ENCODE measurements at regions not wholly inside any gene's neighbourhood (a gene's known extent, or its start where the extent isn't known, plus 50 kb on each side); places are given as distances from the start of the nearest gene placed in this dataset.
"Not testable (repeated sequence)": the region's sequence is repeated elsewhere in the genome, so short reads cannot be mapped to it uniquely, and the experiment has no call there.

- ATAC-seq, result no peak
- intact Hi-C loops (cut with DNase I), result no loop called here
- DNase-seq (ENCODE audit: missing footprints), result no peak
These were observed 196.9 kb downstream of the DMRTA1 start for GRCh38 chr9:22643541-22643940.

- DNase-seq (ENCODE audit: missing footprints), result no peak
- no peak for ATAC-seq
- intact Hi-C loops (cut with DNase I), result no loop called here
These were observed 199.3 kb downstream of the DMRTA1 start for GRCh38 chr9:22645893-22646292.

- ATAC-seq (peak; percentile 52), DNase-seq (ENCODE audit: missing footprints) (no peak)
- intact Hi-C loops (cut with DNase I), result no loop called here
These were observed 202.8 kb downstream of the DMRTA1 start for GRCh38 chr9:22649384-22649783.

- ATAC-seq, result no peak
These were observed 203.5 kb downstream of the DMRTA1 start for GRCh38 chr9:22650145-22650544.

GRCh38 chr9:22650946-22651345 lies 204.3 kb downstream of the DMRTA1 start:
- DNase-seq (ENCODE audit: missing footprints) (no peak), ATAC-seq (no peak)
- intact Hi-C loops (cut with DNase I), result no loop called here

More at GRCh38 chr9:22650145-22650544, 203.5 kb downstream of the DMRTA1 start:
- intact Hi-C loops (cut with DNase I), result no loop called here
- no peak for DNase-seq (ENCODE audit: missing footprints)

GRCh38 chr9:22654833-22655232 lies 208.2 kb downstream of the DMRTA1 start:
- ATAC-seq (no peak), DNase-seq (ENCODE audit: missing footprints) (no peak)
- intact Hi-C loops (cut with DNase I), result no loop called here

- ATAC-seq (no peak), DNase-seq (ENCODE audit: missing footprints) (no peak)
- intact Hi-C loops (cut with DNase I), result no loop called here
These were observed 211.1 kb downstream of the DMRTA1 start for GRCh38 chr9:22657713-22658112.

- ATAC-seq; DNase-seq (ENCODE audit: missing footprints); intact Hi-C loops (cut with DNase I): not testable (repeated sequence)
These were observed 211.9 kb downstream of the DMRTA1 start for GRCh38 chr9:22658484-22658883.

- ATAC-seq (no peak), DNase-seq (ENCODE audit: missing footprints) (no peak)
- intact Hi-C loops (cut with DNase I), result no loop called here
These were observed 235.9 kb downstream of the DMRTA1 start for GRCh38 chr9:22682536-22682935.

GRCh38 chr9:22682961-22683699 lies 236.5 kb downstream of the DMRTA1 start:
- ATAC-seq (no peak), DNase-seq (ENCODE audit: missing footprints) (no peak)
- intact Hi-C loops (cut with DNase I), result no loop called here

GRCh38 chr9:22683700-22684075 lies 237.1 kb downstream of the DMRTA1 start:
- ATAC-seq (no peak), DNase-seq (ENCODE audit: missing footprints) (no peak)

GRCh38 chr9:22693156-22693555 lies 246.5 kb downstream of the DMRTA1 start:
- ATAC-seq (no peak), DNase-seq (ENCODE audit: missing footprints) (no peak)
- intact Hi-C loops (cut with DNase I), result no loop called here

More at GRCh38 chr9:22683700-22684075, 237.1 kb downstream of the DMRTA1 start:
- intact Hi-C loops (cut with DNase I), result no loop called here

- ATAC-seq (no peak), DNase-seq (ENCODE audit: missing footprints) (no peak)
- intact Hi-C loops (cut with DNase I), result no loop called here
These were observed 253.5 kb downstream of the DMRTA1 start for GRCh38 chr9:22700171-22700570.

- intact Hi-C loops (cut with DNase I), result no loop called here
- no peak for ATAC-seq
- no peak for DNase-seq (ENCODE audit: missing footprints)
These were observed 272.0 kb downstream of the DMRTA1 start for GRCh38 chr9:22718653-22719052.

- no peak for ATAC-seq
- intact Hi-C loops (cut with DNase I), result no loop called here
- no peak for DNase-seq (ENCODE audit: missing footprints)
These were observed 275.9 kb downstream of the DMRTA1 start for GRCh38 chr9:22722492-22722891.

GRCh38 chr9:22731786-22732185 lies 285.2 kb downstream of the DMRTA1 start:
- no peak for ATAC-seq
- no peak for DNase-seq (ENCODE audit: missing footprints)
- intact Hi-C loops (cut with DNase I), result no loop called here

GRCh38 chr9:22739712-22740111 lies 293.1 kb downstream of the DMRTA1 start:
- ATAC-seq, result no peak
- intact Hi-C loops (cut with DNase I), result no loop called here
- DNase-seq (ENCODE audit: missing footprints), result no peak

- ATAC-seq (no peak), DNase-seq (ENCODE audit: missing footprints) (no peak)
- intact Hi-C loops (cut with DNase I), result no loop called here
These were observed 294.2 kb downstream of the DMRTA1 start for GRCh38 chr9:22740781-22741180.

- intact Hi-C loops (cut with DNase I), result no loop called here
- DNase-seq (ENCODE audit: missing footprints), result no peak
- ATAC-seq, result no peak
These were observed 295.8 kb downstream of the DMRTA1 start for GRCh38 chr9:22742401-22742800.

GRCh38 chr9:22773501-22774220 lies 327.0 kb downstream of the DMRTA1 start:
- intact Hi-C loops (cut with DNase I), result no loop called here
- DNase-seq (ENCODE audit: missing footprints) (no peak), ATAC-seq (no peak)

Measured in Right ventricle myocardium inferior (tissue), 1 donor.